HG03354 (cell line): ENCODE measurements at regions not wholly inside any gene's neighbourhood (a gene's known extent, or its start where the extent isn't known, plus 50 kb on each side); places are given as distances from the start of the nearest gene placed in this dataset.
"Not testable (repeated sequence)": the region's sequence is repeated elsewhere in the genome, so short reads cannot be mapped to it uniquely, and the experiment has no call there.

Experiments used
- ATAC-seq: cut with Tn5 transposase; IDR thresholded peaks from one replicate; pipeline ENCODE4 v1.9.1; 2021; ENCODE audit warnings: mild to moderate bottlenecking; ENCODE audit not compliant: unreplicated experiment, poor library complexity, severe bottlenecking

GRCh38 chr12:75665216-75665615 is 153.8 kb upstream of the KRR1 start:
- ATAC-seq = no peak

GRCh38 chr12:75662511-75663159 is 151.2 kb upstream of the KRR1 start:
- peak; percentile 62 for ATAC-seq

DNA sequence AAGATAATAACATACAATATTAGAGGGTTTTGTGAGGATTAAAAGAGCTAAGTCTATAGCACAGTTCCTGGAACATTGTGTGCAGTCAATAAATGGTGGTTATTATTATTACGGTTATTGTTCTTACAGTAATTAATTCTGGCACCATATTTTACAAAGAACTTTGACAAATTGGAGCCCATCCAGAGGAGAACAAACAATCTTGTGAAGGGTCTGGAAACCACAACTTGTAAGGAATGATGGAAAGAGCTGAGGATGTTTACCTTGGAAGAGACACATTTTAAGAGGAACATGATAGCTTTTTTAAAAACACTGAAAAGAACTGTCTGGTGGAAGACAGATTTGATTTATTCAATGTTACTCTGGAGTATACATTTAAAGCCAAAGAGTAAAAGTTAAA is 150.5 kb upstream of the KRR1 start:
- no peak for ATAC-seq

DNA sequence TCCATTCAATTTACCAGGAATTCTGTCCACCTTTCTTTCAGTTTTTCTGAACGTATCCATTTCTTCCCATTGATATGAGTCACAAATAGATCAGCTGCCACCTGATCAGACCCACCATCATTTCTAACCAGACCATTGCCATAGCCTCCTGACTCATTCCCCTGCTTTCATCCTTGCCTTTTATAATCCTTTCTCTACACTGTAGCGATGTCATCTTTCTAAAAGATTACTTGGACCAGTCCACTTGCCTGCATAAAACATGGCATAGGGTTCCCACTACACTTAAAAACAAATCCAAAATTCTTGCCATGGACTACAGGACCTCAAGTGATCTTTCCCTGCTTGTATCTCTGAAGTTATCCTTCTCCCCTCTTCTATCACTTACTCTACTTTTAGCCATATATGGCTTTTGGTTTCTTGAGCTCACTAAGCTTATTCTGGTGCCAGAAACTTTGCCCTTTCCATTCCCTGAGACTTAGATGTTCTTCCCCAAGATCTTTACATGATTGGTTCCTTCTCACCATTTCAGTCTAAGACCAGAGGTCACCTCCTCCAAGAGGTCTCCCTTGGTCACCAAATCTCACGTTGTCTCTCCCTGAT is 149.5 kb upstream of the KRR1 start:
- ATAC-seq = no peak

DNA sequence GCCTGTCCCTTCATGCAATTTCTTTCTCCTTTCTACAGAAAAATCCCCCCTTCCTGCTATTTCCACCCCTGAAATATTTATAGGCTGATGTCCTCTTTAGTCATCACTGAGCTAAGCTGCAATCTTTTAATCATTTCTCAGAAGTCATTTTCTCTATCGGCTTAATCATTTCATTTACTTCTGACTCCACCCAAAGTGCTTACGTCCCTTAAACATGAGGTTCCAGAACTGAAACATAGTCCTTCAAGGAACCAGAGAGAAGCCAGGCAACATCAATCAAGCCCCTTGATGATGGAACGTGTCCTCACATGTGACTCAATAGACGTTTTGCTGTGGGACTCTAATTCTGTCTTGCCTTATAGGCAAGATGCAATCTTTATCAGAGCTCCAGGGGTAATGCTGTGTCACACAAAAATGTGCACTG is 148.7 kb upstream of the KRR1 start:
- no peak for ATAC-seq

DNA sequence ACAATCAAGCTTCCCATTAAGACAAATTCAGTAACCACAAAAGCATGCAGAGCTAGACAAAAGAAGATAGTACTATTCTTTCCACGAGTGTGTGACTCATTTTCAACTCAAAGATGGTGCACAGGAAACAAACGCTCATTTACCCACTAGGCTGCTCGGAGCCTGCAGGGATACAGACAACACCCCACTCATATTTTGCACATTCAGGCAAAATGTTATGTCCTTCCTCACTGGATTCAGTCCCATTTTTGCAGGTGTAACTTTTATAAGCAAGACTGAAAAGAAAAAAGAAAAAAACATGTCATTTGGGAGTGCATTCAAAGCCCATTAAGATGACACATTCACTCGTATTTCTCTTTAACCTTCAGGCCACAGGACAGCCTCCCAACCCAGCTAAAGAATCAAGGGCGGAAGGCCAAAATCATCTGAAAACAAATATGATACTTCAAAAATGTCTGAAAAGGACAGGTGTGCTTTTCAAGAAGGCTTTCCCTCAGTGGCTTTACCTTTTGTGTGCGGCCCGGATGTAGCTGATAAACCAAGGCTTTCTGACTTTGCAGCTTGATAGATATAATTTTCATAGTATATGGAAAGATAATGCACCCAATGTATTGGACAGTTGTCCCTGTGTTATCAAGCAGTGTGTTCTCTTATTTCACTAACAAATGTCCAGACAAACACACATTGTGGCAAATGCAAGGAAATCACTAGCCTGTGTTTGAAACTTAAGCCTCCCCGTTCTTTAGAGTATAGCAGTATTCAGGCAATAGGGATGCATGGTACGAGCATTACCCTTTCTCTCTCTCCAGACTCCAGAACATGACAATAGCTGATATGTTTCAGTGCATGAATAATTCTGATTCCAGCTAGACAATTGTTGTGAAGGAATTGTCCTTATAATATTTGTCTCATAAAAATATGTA is 147.8 kb upstream of the KRR1 start:
- ATAC-seq = no peak

GRCh38 chr12:75658286-75658685 is 146.9 kb upstream of the KRR1 start:
- ATAC-seq = no peak

- no peak for ATAC-seq
Measured at GRCh38 chr12:75657831-75658230, 146.4 kb upstream of the KRR1 start.

GRCh38 chr12:75657354-75657753 is 145.9 kb upstream of the KRR1 start:
- not testable (repeated sequence) for ATAC-seq

GRCh38 chr12:75656648-75657047 is 145.2 kb upstream of the KRR1 start:
- no peak for ATAC-seq

GRCh38 chr12:75656210-75656609 is 144.8 kb upstream of the KRR1 start:
- ATAC-seq = no peak

DNA sequence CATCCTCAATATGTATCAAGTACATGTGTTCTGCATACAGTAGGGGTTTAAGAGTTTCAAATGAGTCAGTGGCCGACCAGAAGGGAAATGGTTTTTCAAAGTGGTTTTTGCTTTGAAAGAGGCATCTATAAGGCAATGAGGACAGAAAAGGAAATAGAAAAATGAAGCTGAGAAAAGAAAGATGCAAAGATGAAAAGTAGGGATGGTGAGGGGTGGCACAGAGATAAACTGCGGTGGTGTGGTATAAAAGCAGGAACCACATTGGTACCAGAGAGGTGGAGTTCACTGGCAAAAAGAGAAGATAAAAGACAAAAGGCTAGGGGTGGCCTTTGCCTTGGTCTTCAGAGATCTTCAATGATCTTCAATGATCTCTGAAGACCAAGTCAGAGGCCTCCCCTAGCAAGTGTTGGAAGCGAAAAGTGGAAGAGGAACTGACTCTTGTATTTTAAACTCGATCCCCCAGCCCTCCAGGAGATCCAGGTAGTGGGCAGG is 144.0 kb upstream of the KRR1 start:
- ATAC-seq = peak; percentile 49

DNA sequence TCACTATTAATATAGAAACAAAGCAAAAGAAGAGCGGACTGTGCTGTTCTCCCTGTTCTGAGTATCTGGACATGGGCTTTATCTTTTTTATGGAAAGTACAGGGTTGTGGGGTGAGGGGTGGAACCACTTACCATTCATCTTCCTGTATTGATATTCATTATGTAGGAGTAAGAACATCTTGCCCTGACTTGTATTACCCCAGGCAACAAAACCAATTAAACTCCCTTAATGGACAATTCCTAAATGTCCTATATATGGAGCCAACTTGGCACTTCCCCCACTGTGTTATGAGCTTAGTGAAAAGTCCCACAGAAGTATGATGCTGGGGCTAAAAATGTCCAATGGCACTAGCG is 139.9 kb upstream of the KRR1 start:
- ATAC-seq = no peak

DNA sequence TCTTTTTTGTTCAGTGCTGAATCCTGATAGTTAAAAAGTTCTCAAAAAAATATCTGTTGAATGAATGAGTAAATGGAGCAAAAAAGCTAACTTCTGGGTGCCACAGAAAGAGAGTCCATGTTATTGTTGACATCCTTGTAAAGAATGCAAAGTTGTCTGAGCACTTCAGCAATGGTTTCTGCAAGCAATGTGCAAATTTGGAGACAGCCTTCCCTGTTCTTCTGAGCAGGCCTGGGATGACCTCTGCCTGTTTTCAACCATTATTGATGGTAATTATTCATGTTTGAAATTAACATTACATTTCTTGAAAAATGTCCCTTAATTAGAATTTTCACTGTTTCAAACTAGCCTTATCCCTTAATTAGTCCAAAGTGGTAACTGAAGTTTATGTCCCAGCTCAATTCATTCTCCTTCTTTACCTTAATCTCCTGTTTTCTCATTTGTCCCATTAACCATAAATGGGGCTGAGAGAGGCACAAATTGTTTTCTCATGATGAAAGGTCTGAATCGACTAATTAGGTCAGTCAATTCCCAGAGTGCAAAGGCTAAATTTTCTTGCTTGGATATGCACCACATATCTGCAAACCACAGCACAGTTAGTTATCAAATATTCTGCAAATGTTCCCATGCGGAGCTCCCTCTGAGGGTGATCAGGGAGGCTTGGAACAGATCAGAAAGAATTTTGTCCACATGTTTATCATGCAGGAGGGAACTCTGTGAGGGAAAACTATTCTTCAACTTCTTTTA is 139.4 kb upstream of the KRR1 start:
- no peak for ATAC-seq

DNA sequence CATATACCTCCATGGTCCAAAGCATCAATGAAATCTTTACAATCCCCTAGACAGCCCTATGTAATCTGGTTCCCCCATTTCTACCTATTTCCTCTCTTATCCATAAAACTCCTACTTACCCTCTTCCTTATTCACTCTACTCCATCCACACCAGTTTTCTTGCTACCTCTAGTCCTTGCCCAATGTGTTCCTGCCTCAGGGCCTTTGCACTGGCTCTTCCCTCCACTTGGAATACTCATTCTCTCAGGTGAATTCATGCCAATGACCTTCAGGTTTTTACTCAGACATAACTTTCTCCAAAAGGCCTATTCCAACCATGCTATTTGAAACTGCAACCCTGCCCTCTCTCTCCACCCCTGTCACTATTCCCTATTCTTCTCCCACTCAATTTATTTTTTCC is 138.7 kb upstream of the KRR1 start:
- ATAC-seq = no peak

- ATAC-seq = no peak
Measured at GRCh38 chr12:75648856-75649255, 137.4 kb upstream of the KRR1 start.

GRCh38 chr12:75646329-75647210 is 135.2 kb upstream of the KRR1 start:
- ATAC-seq = no peak

DNA sequence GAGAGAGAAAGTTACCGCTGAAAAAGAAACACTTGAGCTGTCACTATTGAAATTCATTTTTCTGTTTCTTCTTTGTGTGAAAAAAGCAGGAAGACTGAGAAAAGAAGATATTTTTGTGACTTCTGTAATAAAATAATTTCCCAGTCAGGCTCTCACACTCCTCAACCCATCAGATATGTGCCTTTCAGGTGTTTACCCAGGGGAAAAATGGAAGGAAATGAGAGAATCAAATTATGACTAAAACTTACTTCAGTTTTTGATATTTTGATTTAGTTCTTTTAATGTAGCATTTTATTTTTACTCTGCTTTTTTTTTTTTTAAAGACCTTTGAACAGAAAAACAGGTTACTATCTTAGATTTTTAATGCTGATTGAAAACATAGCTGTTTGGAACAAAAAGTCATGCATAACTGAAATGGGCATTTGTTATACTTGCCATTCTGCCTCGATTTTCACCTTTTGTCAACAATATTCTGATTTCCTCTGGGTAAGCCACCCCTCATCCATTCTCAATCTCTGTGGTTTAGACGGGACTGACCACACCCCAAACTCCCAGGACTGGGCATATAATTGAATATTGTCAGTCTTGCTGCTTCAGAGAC is 133.2 kb upstream of the KRR1 start:
- ATAC-seq = no peak

DNA sequence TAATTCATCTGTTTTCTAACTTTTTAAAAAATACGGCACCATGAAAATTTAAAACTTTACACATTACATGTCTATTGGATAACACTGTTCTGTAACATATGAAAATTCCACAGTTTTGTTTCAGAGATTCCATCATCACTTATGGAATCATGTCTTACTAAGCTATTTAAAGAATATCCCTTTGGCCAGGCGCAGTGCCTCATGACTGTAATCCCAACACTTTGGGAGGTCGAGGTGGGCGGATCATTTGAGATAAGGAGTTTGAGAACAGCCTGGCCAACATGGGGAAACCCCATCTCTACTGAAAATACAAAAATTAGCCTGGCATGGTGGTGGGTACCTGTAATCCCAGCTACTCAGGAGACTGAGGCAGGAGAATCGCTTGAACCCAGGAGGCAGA is 131.7 kb upstream of the KRR1 start:
- ATAC-seq = not testable (repeated sequence)
